GM19438 (cell line): ENCODE measurements at regions not wholly inside any gene's neighbourhood (a gene's known extent, or its start where the extent isn't known, plus 50 kb on each side); places are given as distances from the start of the nearest gene placed in this dataset.
"Not testable (repeated sequence)": the region's sequence is repeated elsewhere in the genome, so short reads cannot be mapped to it uniquely, and the experiment has no call there.

ENCODE experiments used
- ATAC-seq: cut with Tn5 transposase; IDR thresholded peaks from one replicate; pipeline ENCODE4 v1.9.1; 2021; ENCODE audit warnings: low read depth; ENCODE audit not compliant: unreplicated experiment

DNA sequence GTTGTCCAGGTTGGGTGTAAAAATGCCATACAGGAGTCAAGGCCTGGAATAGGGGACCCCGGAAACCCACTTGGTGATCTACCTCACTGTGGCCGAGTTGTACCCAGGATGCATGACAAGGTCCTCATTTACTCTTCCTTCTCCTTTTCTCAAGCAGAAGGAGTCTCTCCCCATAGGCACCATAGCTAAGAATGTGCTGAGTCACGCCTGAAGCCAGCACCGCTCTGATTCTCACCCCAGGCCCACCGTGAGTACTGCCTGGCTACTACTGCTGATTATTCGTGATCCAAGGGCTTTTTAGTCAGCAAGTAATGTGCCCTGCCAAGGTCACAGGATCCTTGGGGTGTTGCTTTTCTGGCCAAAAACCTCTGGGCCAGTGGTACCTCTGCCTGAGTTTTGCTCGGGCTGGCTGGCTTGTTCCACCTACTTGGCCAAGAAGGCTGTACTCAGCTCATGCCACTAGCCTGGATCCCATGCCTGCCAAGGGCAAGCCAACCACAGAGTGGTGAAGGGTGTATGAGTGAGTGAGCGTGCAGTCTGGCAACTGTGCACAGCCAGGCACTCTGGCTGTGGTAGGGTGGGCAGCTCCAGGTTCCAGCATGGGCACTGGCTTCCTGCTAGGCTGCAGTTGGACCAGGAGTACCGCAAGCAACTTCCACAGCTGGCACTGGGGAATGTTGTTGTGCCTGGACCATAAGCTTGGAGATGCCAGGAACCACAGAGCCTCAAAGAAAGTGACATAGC is 650.1 kb upstream of the VRK2 start:
- ATAC-seq, result no peak

DNA sequence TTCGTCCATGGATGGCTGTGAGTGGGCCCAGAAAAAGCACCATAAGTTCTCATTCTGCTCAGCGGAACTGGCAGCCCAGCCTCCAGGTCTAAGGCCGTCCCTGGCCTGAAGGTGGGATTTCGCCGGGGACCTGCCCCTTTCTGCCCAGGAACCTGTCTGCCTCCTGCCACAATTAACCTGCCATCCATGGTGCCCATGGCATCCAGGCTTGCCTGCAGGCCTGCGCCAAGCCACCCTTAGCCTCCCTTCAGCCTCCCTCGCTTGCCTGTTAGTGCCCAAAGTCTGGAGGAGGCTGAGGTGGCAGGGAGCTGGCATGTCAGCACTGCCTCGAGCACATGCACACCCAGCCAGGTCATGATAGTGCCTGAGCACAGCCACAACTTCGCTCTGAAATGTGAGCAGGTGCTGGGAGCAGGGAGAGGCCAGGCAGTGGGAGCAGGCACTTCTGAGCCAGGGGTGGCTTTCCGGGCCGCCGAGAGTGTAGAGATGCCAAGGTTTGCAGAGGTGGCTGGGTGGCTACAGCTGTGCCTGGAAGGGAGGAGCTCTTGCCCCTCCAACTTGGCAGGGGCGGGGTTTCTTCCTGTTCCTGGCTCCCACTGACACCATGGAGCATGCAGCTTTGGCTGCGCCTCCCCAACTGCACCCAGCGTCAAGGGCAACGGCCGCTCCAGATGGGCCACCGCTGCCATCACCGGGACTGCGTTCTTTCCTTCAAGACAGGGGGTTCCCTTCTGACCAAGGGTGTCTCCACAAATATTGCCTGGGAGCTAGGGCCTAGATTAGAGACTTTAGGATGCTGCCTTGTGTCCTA is 648.9 kb upstream of the VRK2 start:
- ATAC-seq, result no peak

- no peak for ATAC-seq
Observed at GRCh38 chr2:57399057-57399456, 647.5 kb upstream of the VRK2 start.

GRCh38 chr2:57402096-57402495 is 644.5 kb upstream of the VRK2 start:
- no peak for ATAC-seq

DNA sequence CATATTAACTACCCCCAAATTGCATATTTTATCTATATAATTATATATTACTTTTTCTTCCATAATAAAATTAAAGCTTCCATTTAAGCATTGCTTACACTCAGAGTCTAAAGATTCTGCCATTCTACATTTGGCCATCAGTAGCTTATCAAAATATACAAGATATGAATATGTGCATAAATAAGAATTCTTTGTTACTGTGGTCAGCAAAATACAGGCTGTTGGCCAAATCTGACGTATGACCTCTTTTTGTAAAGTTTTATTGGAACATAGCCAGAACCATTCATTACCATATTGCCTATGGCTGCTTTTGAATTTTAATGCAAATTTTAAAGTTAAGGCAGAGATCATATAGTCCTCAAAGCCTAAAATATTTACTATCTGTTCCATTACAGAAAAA is 643.9 kb upstream of the VRK2 start:
- no peak for ATAC-seq

DNA sequence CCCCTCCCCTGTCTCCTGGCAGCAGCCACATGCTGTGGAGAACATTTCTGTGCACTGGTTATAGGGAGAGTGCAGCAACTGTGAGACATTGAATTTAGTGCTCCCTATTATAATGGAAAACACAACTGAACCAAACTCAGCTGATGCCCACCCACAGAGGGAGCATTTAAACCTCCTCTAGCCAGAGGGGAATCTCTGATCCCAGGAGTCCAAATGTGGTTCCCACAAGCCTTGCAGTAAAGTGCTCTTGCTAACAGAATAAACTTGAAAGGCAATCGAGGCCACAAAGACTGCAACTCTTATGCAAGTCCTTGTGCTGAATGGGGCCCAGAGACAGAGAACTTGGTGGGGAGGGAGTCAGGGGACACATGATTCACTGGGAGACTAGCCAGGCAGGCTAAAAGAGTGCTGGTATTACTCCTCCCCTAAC is 638.8 kb upstream of the VRK2 start:
- no peak for ATAC-seq

- no peak for ATAC-seq
Observed at GRCh38 chr2:57408587-57408986, 638.0 kb upstream of the VRK2 start.

DNA sequence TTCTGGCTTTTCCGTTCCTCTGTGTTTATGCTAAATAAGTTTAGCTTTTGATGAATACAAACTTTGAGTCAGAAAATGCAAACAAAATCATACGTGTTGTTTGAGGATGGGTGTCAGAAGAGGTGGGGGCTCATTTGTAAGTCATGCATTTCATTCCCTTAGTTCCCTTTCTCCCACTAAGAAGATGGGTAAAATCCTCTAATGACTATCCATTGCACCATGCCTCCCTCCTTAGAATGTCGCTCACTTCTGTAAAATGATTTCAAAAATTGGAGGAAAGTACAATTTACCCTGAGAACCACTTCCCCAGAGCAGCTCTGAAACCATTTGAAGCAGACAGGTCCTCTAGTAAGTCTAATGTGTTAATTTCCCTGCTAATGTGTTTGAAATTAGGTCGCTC is 629.6 kb upstream of the VRK2 start:
- no peak for ATAC-seq

DNA sequence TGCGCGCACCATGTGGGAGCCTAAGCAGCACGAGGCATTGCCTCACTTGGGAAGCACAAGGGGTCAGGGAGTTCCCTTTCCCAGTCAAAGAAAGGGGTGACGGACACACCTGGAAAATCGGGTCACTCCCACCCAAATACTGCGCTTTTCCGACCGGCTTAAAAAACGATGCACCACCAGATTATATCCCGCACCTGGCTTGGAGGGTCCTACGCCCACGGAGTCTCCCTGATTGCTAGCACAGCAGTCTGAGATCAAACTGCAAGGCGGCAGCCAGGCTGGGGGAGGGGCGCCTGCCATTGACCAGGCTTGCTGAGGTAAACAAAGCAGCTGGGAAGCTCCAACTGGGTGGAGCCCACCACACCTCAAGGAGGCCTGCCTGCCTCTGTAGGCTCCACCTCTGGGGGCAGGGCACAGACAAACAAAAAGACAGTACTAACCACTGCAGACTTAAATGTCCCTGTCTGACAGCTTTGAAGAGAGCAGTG is 627.7 kb upstream of the VRK2 start:
- not testable (repeated sequence) for ATAC-seq

DNA sequence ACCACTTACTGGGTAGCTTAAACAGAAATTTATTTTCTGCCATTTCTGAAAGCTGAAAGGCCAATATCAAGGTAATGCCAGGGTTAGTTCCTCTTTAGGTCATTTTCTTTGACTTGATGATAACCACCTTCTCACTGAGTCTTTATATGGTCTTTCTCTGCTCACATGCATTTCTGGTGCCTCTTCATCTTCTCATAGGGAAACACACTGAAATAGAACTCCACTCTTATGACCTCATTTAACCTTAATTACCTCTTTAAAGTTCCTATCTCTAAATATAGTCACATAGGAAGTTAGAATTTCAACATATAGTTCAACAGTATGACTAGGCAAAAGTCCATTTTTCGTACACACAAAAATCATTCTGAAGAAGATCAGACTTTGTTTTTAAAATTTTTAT is 616.8 kb upstream of the VRK2 start:
- ATAC-seq, result no peak

GRCh38 chr2:57432528-57432927 is 614.1 kb upstream of the VRK2 start:
- ATAC-seq, result no peak

GRCh38 chr2:57434441-57434840 is 612.2 kb upstream of the VRK2 start:
- no peak for ATAC-seq

GRCh38 chr2:57434972-57435371 is 611.6 kb upstream of the VRK2 start:
- no peak for ATAC-seq

DNA sequence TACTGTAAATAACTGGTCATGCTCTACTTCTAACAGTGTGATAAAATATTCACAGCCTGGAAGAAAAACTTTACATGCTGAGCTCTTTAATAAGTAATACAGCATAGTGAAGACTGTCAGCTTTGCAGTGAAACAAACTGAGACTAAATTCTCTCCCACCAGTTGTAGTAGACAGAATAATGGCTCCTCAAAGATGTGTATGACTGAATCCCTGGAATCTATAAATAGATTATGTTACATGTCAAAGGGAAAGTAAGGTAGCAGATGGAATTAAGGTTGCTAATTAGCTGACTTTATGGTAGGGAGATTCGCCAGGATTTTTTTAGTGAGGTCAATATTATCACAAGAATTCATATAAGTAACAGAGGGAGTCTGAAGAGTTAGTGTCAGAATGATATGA is 609.5 kb upstream of the VRK2 start:
- no peak for ATAC-seq

GRCh38 chr2:57440437-57440836 is 606.2 kb upstream of the VRK2 start:
- ATAC-seq, result no peak

DNA sequence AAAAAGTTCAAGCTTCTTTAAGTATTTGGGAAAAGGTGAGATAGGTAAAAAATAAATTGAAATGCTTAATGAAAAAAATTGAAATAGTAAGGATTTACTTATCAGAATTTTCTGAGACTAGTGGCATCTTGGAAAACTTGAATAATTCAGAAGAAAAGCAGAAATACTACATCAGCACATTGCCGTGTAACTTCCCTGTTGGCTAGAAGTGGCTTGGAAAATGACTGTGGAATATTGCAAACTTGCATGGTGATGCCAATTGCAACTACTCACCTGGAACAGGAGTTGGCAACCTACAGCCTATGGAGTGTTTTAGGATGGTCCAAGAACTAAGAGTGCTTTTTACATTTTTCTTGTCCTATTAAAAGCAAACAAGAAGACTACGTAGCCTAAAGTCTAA is 603.5 kb upstream of the VRK2 start:
- ATAC-seq, result no peak

- no peak for ATAC-seq
Observed at GRCh38 chr2:57443973-57444521, 602.6 kb upstream of the VRK2 start.

DNA sequence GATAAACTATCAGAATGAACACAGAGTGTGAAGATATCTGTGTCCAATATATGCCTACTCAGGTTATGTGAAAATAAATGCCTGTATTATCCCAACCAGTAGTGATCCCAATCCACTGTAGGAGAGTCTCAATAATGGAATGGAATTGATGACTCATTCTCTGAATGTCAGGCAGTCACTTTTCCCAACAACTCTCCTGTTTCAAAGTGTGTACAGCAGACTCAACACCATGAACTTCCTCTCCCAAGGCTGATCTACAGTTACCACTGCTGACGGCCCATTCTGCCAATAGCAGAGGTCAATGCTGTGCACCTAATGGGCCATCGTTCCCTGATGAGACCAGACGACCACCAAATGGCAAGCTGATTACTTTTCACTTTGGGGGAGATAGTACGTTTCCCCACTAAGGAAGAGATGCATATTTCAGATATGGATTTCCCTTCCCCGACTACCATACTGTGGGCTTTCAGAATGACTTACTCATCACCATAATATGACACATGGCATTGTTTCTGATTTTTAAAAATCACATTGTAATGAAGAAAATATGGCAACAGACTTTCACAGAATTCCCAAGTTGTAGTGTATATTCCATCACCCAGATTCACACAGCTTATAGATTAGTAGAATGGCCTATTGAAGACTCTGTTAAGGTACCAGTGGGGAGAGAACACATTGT is 601.7 kb upstream of the VRK2 start:
- no peak for ATAC-seq

GRCh38 chr2:57448816-57449215 is 597.8 kb upstream of the VRK2 start:
- ATAC-seq, result no peak

DNA sequence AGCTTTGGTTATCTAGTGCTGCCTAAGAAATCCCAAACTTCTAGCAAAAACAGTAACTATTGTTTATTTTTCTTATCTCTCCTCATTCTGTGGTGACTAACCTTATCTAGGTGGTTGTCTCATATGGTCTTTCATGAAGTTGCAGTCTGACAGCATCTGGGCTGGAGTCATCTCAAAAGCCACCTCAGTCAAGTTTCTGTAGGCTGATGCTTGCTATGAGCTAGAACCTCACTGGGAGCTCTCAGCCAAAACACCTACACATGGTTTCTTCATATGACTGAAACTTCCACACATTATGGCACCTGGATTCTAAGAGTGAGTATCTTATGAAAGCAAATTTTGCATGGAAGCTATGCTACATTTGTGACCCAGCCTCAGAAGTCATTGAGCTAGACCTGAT is 596.4 kb upstream of the VRK2 start:
- no peak for ATAC-seq

GRCh38 chr2:57452634-57453033 is 594.0 kb upstream of the VRK2 start:
- no peak for ATAC-seq
